SU-DHL-6 (cell line): ENCODE measurements at regions not wholly inside any gene's neighbourhood (a gene's known extent, or its start where the extent isn't known, plus 50 kb on each side); places are given as distances from the start of the nearest gene placed in this dataset.

ENCODE experiments used
- EZH2phosphoT487 ChIP-seq: fragments of 200-600 bp; sonication (generic), shearing (Covaris generic); conservative IDR thresholded peaks from 2 replicates; pipeline ENCODE4 v1.6.1; 2018; ENCODE audit warnings: mild to moderate bottlenecking, antibody characterized with exemption, low read length, moderate library complexity, mixed read lengths
- TF ChIP-seq, protein P1 (sequence below): fragments of 200-600 bp; sonication (generic); IDR thresholded peaks from one replicate; pipeline ENCODE4 v1.5.1; 2017; ENCODE audit warnings: antibody characterized with exemption, mild to moderate bottlenecking, low read length, moderate library complexity; ENCODE audit not compliant: insufficient read depth, poor library complexity, severe bottlenecking

- TF ChIP-seq, protein P1, sequence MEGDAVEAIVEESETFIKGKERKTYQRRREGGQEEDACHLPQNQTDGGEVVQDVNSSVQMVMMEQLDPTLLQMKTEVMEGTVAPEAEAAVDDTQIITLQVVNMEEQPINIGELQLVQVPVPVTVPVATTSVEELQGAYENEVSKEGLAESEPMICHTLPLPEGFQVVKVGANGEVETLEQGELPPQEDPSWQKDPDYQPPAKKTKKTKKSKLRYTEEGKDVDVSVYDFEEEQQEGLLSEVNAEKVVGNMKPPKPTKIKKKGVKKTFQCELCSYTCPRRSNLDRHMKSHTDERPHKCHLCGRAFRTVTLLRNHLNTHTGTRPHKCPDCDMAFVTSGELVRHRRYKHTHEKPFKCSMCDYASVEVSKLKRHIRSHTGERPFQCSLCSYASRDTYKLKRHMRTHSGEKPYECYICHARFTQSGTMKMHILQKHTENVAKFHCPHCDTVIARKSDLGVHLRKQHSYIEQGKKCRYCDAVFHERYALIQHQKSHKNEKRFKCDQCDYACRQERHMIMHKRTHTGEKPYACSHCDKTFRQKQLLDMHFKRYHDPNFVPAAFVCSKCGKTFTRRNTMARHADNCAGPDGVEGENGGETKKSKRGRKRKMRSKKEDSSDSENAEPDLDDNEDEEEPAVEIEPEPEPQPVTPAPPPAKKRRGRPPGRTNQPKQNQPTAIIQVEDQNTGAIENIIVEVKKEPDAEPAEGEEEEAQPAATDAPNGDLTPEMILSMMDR = no peak
- no peak for TF ChIP-seq EZH2phosphoT487
These were observed 294.5 kb upstream of the NBEA start for GRCh38 chr13:34647379-34648150.
